ENCODE measurements at regions not wholly inside any gene's neighbourhood (a gene's known extent, or its start where the extent isn't known, plus 50 kb on each side); places are given as distances from the start of the nearest gene placed in this dataset.

GRCh38 chr5:122704247-122705036, 70.4 kb upstream of the SNX2 start:
- TF ChIP-seq CTCF (IDR thresholded peaks at IDR 0.05 in 2 of 3, conservative IDR thresholded peaks at IDR 0.05 in 1 of 3; ENCODE audit: borderline replicate concordance in 1 of 3, insufficient read depth in 1 of 3, low read depth in 2 of 3, low read length in 2 of 3) (peak; percentile 30 to 70 (median 53); a peak in 5 of 6 replicates), RAD21 (IDR thresholded peaks at IDR 0.05; ENCODE audit: low read depth) (peak; percentile 52), MAX (IDR thresholded peaks at IDR 0.05) (no peak)
- Histone ChIP-seq H3K9ac (ENCODE audit: low read length) (no peak overlapping the region), H3K4me2 (ENCODE audit: low read length) (no peak overlapping the region), H2AFZ (ENCODE audit: low read depth, low read length, poor library complexity, severe bottlenecking) (peak overlapping the region; percentile 65), H3K9me3 (ENCODE audit: control insufficient read depth in 1 of 2, insufficient read depth in 1 of 2, low read depth in 1 of 2, low read length in 2 of 2) (no peaks in the 10 kb centered on the region), H3K27me3 (ENCODE audit: insufficient read depth, low read length) (no peaks in the 10 kb centered on the region), H3K4me1 (ENCODE audit: control insufficient read depth in 1 of 2, insufficient read depth in 2 of 2, low read length in 2 of 2) (no peaks in the 10 kb centered on the region), H3K36me3 (ENCODE audit: control insufficient read depth in 1 of 2, insufficient read depth in 2 of 2, low read length in 2 of 2) (no peaks in the 10 kb centered on the region), H3K4me3 (replicated peaks in 1 of 2; ENCODE audit: low read depth in 1 of 2, low read length in 2 of 2) (no peak overlapping the region), H3K27ac (ENCODE audit: low read depth, low read length) (no peak overlapping the region), H3K9me2 (ENCODE audit: insufficient read depth) (no peaks in the 10 kb centered on the region), H3K79me2 (ENCODE audit: insufficient read depth, low read length) (no peaks in the 10 kb centered on the region), H4K20me1 (ENCODE audit: insufficient read depth) (no peaks in the 10 kb centered on the region)
- peak; percentile 85 for ATAC-seq
- POLR2A ChIA-PET, result interaction anchor here (1.4 kb wide), 1 partner anchor 71 kb away, joined by 3 read pairs; the partner anchor contains the start of gene SNX2
- DNase-seq (ENCODE audit: low read depth, low spot score), result peak; percentile 43
- CTCF ChIA-PET, result interaction anchor here (0.8 to 3.0 kb wide), 8 partner anchors 9 to 454 kb away, joined by 3 to 15 read pairs (median 4); no protein-coding TSS in a partner anchor
- intact Hi-C loops (cut with micrococcal nuclease), result loop anchor here (5.0 to 10.0 kb wide), 2 partner anchors 180 to 298 kb away; no protein-coding TSS in a partner anchor
- RAD21 ChIA-PET (ENCODE audit: low non-redundant PET in 1 of 2, low total read pairs in 2 of 2, uncharacterized antibody in 2 of 2, unreplicated experiment in 2 of 2), result no interaction called here
- no TSS peak for BruUV-seq (replicated peaks)

DNA sequence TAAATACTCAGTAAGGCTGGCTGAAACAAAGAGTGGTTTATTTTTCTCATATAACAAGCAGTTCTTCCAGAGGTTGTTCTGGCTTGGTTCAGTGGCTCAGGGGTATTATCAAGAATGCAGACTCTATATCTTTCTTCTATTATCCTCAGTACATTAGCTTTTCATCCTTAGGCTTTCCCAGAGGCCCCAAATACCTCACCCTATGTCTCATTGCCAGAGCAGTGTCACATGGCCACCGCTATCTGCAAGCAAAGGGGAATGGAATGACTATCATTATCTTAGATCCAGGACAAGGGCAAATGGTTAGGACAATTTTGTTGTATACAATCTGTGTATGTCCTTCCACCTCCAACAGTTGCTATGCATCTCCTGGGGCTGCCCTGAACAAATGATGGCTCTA, 69.0 kb upstream of the SNX2 start:
- Histone ChIP-seq H3K79me2 (ENCODE audit: insufficient read depth, low read length) (no peaks in the 10 kb centered on the region), H3K9me2 (ENCODE audit: insufficient read depth) (no peaks in the 10 kb centered on the region), H3K36me3 (ENCODE audit: control insufficient read depth in 1 of 2, insufficient read depth in 2 of 2, low read length in 2 of 2) (no peaks in the 10 kb centered on the region), H3K27ac (ENCODE audit: low read depth, low read length) (no peak overlapping the region), H2AFZ (ENCODE audit: low read depth, low read length, poor library complexity, severe bottlenecking) (no peak overlapping the region), H3K4me1 (ENCODE audit: control insufficient read depth in 1 of 2, insufficient read depth in 2 of 2, low read length in 2 of 2) (no peaks in the 10 kb centered on the region), H3K4me3 (replicated peaks in 1 of 2; ENCODE audit: low read depth in 1 of 2, low read length in 2 of 2) (no peak overlapping the region), H3K9me3 (ENCODE audit: control insufficient read depth in 1 of 2, insufficient read depth in 1 of 2, low read depth in 1 of 2, low read length in 2 of 2) (no peaks in the 10 kb centered on the region), H3K4me2 (ENCODE audit: low read length) (no peak overlapping the region), H3K27me3 (ENCODE audit: insufficient read depth, low read length) (no peaks in the 10 kb centered on the region), H3K9ac (ENCODE audit: low read length) (no peak overlapping the region), H4K20me1 (ENCODE audit: insufficient read depth) (no peaks in the 10 kb centered on the region)
- ChIA-PET POLR2A (no interaction called here), CTCF (interaction anchor here (2.3 kb wide), 1 partner anchor 10 kb away, joined by 15 read pairs; no protein-coding TSS in a partner anchor), RAD21 (ENCODE audit: low non-redundant PET in 1 of 2, low total read pairs in 2 of 2, uncharacterized antibody in 2 of 2, unreplicated experiment in 2 of 2) (no interaction called here)
- no TSS peak for BruUV-seq (replicated peaks)
- ATAC-seq, result no peak
- intact Hi-C loops (cut with micrococcal nuclease), result loop anchor here (10.0 kb wide), 1 partner anchor 179 kb away; no protein-coding TSS in a partner anchor
- DNase-seq (ENCODE audit: low read depth, low spot score), result no peak
- TF ChIP-seq, protein P1, sequence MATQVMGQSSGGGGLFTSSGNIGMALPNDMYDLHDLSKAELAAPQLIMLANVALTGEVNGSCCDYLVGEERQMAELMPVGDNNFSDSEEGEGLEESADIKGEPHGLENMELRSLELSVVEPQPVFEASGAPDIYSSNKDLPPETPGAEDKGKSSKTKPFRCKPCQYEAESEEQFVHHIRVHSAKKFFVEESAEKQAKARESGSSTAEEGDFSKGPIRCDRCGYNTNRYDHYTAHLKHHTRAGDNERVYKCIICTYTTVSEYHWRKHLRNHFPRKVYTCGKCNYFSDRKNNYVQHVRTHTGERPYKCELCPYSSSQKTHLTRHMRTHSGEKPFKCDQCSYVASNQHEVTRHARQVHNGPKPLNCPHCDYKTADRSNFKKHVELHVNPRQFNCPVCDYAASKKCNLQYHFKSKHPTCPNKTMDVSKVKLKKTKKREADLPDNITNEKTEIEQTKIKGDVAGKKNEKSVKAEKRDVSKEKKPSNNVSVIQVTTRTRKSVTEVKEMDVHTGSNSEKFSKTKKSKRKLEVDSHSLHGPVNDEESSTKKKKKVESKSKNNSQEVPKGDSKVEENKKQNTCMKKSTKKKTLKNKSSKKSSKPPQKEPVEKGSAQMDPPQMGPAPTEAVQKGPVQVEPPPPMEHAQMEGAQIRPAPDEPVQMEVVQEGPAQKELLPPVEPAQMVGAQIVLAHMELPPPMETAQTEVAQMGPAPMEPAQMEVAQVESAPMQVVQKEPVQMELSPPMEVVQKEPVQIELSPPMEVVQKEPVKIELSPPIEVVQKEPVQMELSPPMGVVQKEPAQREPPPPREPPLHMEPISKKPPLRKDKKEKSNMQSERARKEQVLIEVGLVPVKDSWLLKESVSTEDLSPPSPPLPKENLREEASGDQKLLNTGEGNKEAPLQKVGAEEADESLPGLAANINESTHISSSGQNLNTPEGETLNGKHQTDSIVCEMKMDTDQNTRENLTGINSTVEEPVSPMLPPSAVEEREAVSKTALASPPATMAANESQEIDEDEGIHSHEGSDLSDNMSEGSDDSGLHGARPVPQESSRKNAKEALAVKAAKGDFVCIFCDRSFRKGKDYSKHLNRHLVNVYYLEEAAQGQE (IDR thresholded peaks at IDR 0.05; ENCODE audit: low read depth), result no peak
- TF ChIP-seq ZFX (IDR thresholded peaks at IDR 0.05) (no peak), TCF7L2 (IDR thresholded peaks at IDR 0.05; ENCODE audit: borderline replicate concordance, extremely low read depth, insufficient read depth, insufficient read length) (no peak), JUND (IDR thresholded peaks at IDR 0.05) (no peak), SRF (IDR thresholded peaks at IDR 0.05; ENCODE audit: low read depth) (no peak), SP1 (IDR thresholded peaks at IDR 0.05; ENCODE audit: low read depth) (no peak), CBX3 (IDR thresholded peaks at IDR 0.05; ENCODE audit: low read depth) (no peak), SIN3A (IDR thresholded peaks at IDR 0.05; ENCODE audit: low read depth) (no peak)
